ENCODE measurements at regions not wholly inside any gene's neighbourhood (a gene's known extent, or its start where the extent isn't known, plus 50 kb on each side); places are given as distances from the start of the nearest gene placed in this dataset.

GRCh38 chr7:155234158-155234492, 63.6 kb upstream of the INSIG1 start:
- Histone ChIP-seq H3K79me2 (ENCODE audit: low read depth) (no peaks in the 10 kb centered on the region), H4K20me1 (ENCODE audit: low read depth) (no peaks in the 10 kb centered on the region), H3K4me2 (no peak overlapping the region), H3K4me3 (no peak overlapping the region), H2AFZ (replicated peaks) (no peak overlapping the region), H3K9me3 (ENCODE audit: low read depth) (no peaks in the 10 kb centered on the region), H3F3A (ENCODE audit: low read depth) (no peaks in the 10 kb centered on the region), H3K27ac (no peak overlapping the region), H3K9ac (no peak overlapping the region), H3K27me3 (no peaks in the 10 kb centered on the region), H3K36me3 (no peaks in the 10 kb centered on the region), H3K4me1 (no peaks in the 10 kb centered on the region)
- TF ChIP-seq EZH2 (IDR thresholded peaks at IDR 0.05) (no peak), EZH2phosphoT487 (IDR thresholded peaks at IDR 0.05) (no peak)
- TF ChIP-seq, protein P1, sequence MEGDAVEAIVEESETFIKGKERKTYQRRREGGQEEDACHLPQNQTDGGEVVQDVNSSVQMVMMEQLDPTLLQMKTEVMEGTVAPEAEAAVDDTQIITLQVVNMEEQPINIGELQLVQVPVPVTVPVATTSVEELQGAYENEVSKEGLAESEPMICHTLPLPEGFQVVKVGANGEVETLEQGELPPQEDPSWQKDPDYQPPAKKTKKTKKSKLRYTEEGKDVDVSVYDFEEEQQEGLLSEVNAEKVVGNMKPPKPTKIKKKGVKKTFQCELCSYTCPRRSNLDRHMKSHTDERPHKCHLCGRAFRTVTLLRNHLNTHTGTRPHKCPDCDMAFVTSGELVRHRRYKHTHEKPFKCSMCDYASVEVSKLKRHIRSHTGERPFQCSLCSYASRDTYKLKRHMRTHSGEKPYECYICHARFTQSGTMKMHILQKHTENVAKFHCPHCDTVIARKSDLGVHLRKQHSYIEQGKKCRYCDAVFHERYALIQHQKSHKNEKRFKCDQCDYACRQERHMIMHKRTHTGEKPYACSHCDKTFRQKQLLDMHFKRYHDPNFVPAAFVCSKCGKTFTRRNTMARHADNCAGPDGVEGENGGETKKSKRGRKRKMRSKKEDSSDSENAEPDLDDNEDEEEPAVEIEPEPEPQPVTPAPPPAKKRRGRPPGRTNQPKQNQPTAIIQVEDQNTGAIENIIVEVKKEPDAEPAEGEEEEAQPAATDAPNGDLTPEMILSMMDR (IDR thresholded peaks at IDR 0.05), result no peak
- Mint-ChIP-seq H3K4me3 (no peak overlapping the region), H3K9me3 (peaks cover 2% of the 10 kb centered on the region), H3K4me1 (peaks cover 14% of the 10 kb centered on the region), H3K27me3 (ENCODE audit: insufficient read depth, low read depth) (peaks cover 11% of the 10 kb centered on the region), H3K27ac (no peak overlapping the region), H3K36me3 (peaks cover 2% of the 10 kb centered on the region)
- DNase-seq (ENCODE audit: low spot score), result no peak

GRCh38 chr7:155234950-155235789, 62.5 kb upstream of the INSIG1 start:
- peaks cover 2% of the 10 kb centered on the region for H3K9me3 Mint-ChIP-seq
- no peaks in the 10 kb centered on the region for H3F3A ChIP-seq (ENCODE audit: low read depth)
- no peaks in the 10 kb centered on the region for H3K36me3 Mint-ChIP-seq
- H3K4me1 Mint-ChIP-seq, result peaks cover 5% of the 10 kb centered on the region
- no peaks in the 10 kb centered on the region for H3K27me3 ChIP-seq
- no peaks in the 10 kb centered on the region for H3K36me3 ChIP-seq
- H3K4me3 ChIP-seq, result no peak overlapping the region
- H3K4me2 ChIP-seq, result no peak overlapping the region
- H3K9me3 ChIP-seq (ENCODE audit: low read depth), result no peaks in the 10 kb centered on the region
- peaks cover 13% of the 10 kb centered on the region for H3K27me3 Mint-ChIP-seq (ENCODE audit: insufficient read depth, low read depth)
- no peaks in the 10 kb centered on the region for H3K4me1 ChIP-seq
- no peaks in the 10 kb centered on the region for H3K79me2 ChIP-seq (ENCODE audit: low read depth)
- DNase-seq (ENCODE audit: low spot score), result no peak
- H3K9ac ChIP-seq, result no peak overlapping the region
- TF ChIP-seq EZH2 (IDR thresholded peaks at IDR 0.05), result no peak
- TF ChIP-seq, protein P1 (IDR thresholded peaks at IDR 0.05), result no peak
- no peak for TF ChIP-seq EZH2phosphoT487 (IDR thresholded peaks at IDR 0.05)
- no peak overlapping the region for H3K27ac Mint-ChIP-seq
- H2AFZ ChIP-seq (replicated peaks), result no peak overlapping the region
- H3K4me3 Mint-ChIP-seq, result no peak overlapping the region
- no peak overlapping the region for H3K27ac ChIP-seq
- no peaks in the 10 kb centered on the region for H4K20me1 ChIP-seq (ENCODE audit: low read depth)

GRCh38 chr7:155236386-155236785, 61.3 kb upstream of the INSIG1 start:
- H3K4me3 Mint-ChIP-seq, result no peak overlapping the region
- H3K9me3 Mint-ChIP-seq, result no peaks in the 10 kb centered on the region
- H3K27me3 Mint-ChIP-seq (ENCODE audit: insufficient read depth, low read depth), result peaks cover 13% of the 10 kb centered on the region
- no peak overlapping the region for H3K4me2 ChIP-seq
- H3K9me3 ChIP-seq (ENCODE audit: low read depth), result no peaks in the 10 kb centered on the region
- no peaks in the 10 kb centered on the region for H3K4me1 ChIP-seq
- no peak overlapping the region for H3K27ac Mint-ChIP-seq
- DNase-seq (ENCODE audit: low spot score), result no peak
- no peaks in the 10 kb centered on the region for H3K27me3 ChIP-seq
- no peaks in the 10 kb centered on the region for H3K79me2 ChIP-seq (ENCODE audit: low read depth)
- H3K4me1 Mint-ChIP-seq, result peaks cover 2% of the 10 kb centered on the region
- no peaks in the 10 kb centered on the region for H4K20me1 ChIP-seq (ENCODE audit: low read depth)
- no peak overlapping the region for H3K27ac ChIP-seq
- no peak overlapping the region for H3K9ac ChIP-seq
- no peaks in the 10 kb centered on the region for H3K36me3 ChIP-seq
- TF ChIP-seq, protein P1 (IDR thresholded peaks at IDR 0.05), result no peak
- TF ChIP-seq EZH2 (IDR thresholded peaks at IDR 0.05), result no peak
- no peak for TF ChIP-seq EZH2phosphoT487 (IDR thresholded peaks at IDR 0.05)
- H3K36me3 Mint-ChIP-seq, result no peaks in the 10 kb centered on the region
- no peak overlapping the region for H3K4me3 ChIP-seq
- H2AFZ ChIP-seq (replicated peaks), result no peak overlapping the region
- H3F3A ChIP-seq (ENCODE audit: low read depth), result no peaks in the 10 kb centered on the region

All from neural progenitor cell (in vitro differentiated cells).